ENCODE measurements at regions not wholly inside any gene's neighbourhood (a gene's known extent, or its start where the extent isn't known, plus 50 kb on each side); places are given as distances from the start of the nearest gene placed in this dataset.

- no peaks in the 10 kb centered on the region for H3K36me3 ChIP-seq
These were observed 1950.5 kb upstream of the AGA start for GRCh38 chr4:179392787-179393186.

GRCh38 chr4:179398414-179398813, 1956.2 kb upstream of the AGA start:
- TF ChIP-seq CTCF (IDR thresholded peaks at IDR 0.05; ENCODE audit: low read depth, low read length) = no peak
- no peaks in the 10 kb centered on the region for H3K9me3 ChIP-seq
- no peaks in the 10 kb centered on the region for H3K36me3 ChIP-seq
- no peaks in the 10 kb centered on the region for H3K27me3 ChIP-seq
- H3K4me3 ChIP-seq (ENCODE audit: low read depth, low read length) = no peak overlapping the region
- DNase-seq = no peak
- no peaks in the 10 kb centered on the region for H3K4me1 ChIP-seq

More at GRCh38 chr4:179392787-179393186, 1950.5 kb upstream of the AGA start:
- Histone ChIP-seq H3K27me3 (no peaks in the 10 kb centered on the region), H3K4me3 (ENCODE audit: low read depth, low read length) (no peak overlapping the region), H3K4me1 (no peaks in the 10 kb centered on the region), H3K9me3 (no peaks in the 10 kb centered on the region)
- DNase-seq = no peak
- no peak for TF ChIP-seq CTCF (IDR thresholded peaks at IDR 0.05; ENCODE audit: low read depth, low read length)

- Histone ChIP-seq H3K27me3 (no peaks in the 10 kb centered on the region), H3K36me3 (no peaks in the 10 kb centered on the region), H3K9me3 (no peaks in the 10 kb centered on the region), H3K4me1 (no peaks in the 10 kb centered on the region), H3K4me3 (ENCODE audit: low read depth, low read length) (no peak overlapping the region)
- DNase-seq = no peak
- no peak for TF ChIP-seq CTCF (IDR thresholded peaks at IDR 0.05; ENCODE audit: low read depth, low read length)
These were observed 1957.0 kb upstream of the AGA start for GRCh38 chr4:179399054-179399782.

- Histone ChIP-seq H3K4me1 (peaks cover 3% of the 10 kb centered on the region; the same call in 1 of the 2 replicates), H3K27me3 (no peaks in the 10 kb centered on the region), H3K4me3 (ENCODE audit: low read depth, low read length) (no peak overlapping the region), H3K36me3 (no peaks in the 10 kb centered on the region), H3K9me3 (no peaks in the 10 kb centered on the region)
- no peak for DNase-seq
- TF ChIP-seq CTCF (IDR thresholded peaks at IDR 0.05; ENCODE audit: low read depth, low read length) = no peak
These were observed 1973.0 kb upstream of the AGA start for GRCh38 chr4:179415037-179415846.

- Histone ChIP-seq H3K4me3 (ENCODE audit: low read depth, low read length) (no peak overlapping the region), H3K27me3 (no peaks in the 10 kb centered on the region), H3K4me1 (peaks cover 3% of the 10 kb centered on the region; the same call in 1 of the 2 replicates), H3K9me3 (no peaks in the 10 kb centered on the region), H3K36me3 (no peaks in the 10 kb centered on the region)
- DNase-seq = no peak
- no peak for TF ChIP-seq CTCF (IDR thresholded peaks at IDR 0.05; ENCODE audit: low read depth, low read length)
These were observed 1973.6 kb upstream of the AGA start for GRCh38 chr4:179415847-179416223.

GRCh38 chr4:179417357-179417756, 1975.1 kb upstream of the AGA start:
- DNase-seq = no peak
- TF ChIP-seq CTCF (IDR thresholded peaks at IDR 0.05; ENCODE audit: low read depth, low read length) = no peak
- Histone ChIP-seq H3K36me3 (no peaks in the 10 kb centered on the region), H3K27me3 (no peaks in the 10 kb centered on the region), H3K4me1 (peaks cover 3% of the 10 kb centered on the region; the same call in 1 of the 2 replicates), H3K9me3 (no peaks in the 10 kb centered on the region), H3K4me3 (ENCODE audit: low read depth, low read length) (no peak overlapping the region)
